Left ventricle myocardium inferior (tissue), 1 donor: ENCODE measurements at regions not wholly inside any gene's neighbourhood (a gene's known extent, or its start where the extent isn't known, plus 50 kb on each side); places are given as distances from the start of the nearest gene placed in this dataset.

Source experiments
- DNase-seq: peaks from one replicate; pipeline ENCODE4 v3.0.0-alpha.2; 2020
- H3K27ac ChIP-seq: fragments of 200-600 bp; replicated peaks from 2 replicates; pipeline ENCODE4 v1.8.0; 2021
- H3K27me3 ChIP-seq: fragments of 200-600 bp; 2 replicates; pipeline ENCODE4 v1.8.0; 2021; ENCODE audit warnings: low read depth
- H3K36me3 ChIP-seq: fragments of 200-600 bp; 2 replicates; pipeline ENCODE4 v1.8.0; 2021
- H3K4me1 ChIP-seq: fragments of 200-600 bp; 2 replicates; pipeline ENCODE4 v1.8.0; 2021
- H3K4me3 ChIP-seq: fragments of 200-600 bp; 2 replicates; pipeline ENCODE4 v1.8.0; 2021; ENCODE audit warnings: mild to moderate bottlenecking, moderate library complexity
- H3K9me3 ChIP-seq: fragments of 200-600 bp; replicated peaks from 2 replicates; pipeline ENCODE4 v1.8.0; 2021
- CTCF ChIP-seq: fragments of 200-600 bp; IDR thresholded peaks from 2 replicates; pipeline ENCODE4 v1.8.0; 2021; ENCODE audit warnings: antibody characterized with exemption, mild to moderate bottlenecking, borderline replicate concordance
- intact Hi-C: fragments of 100-400 bp; cut with micrococcal nuclease; formaldehyde crosslinking; loops from one replicate; pipeline ENCODE4 v1.11.0; 2022
- donor health status: DM: no; HTN: yes; CAD: no; lungs with severe emphysema.

- H3K4me1 ChIP-seq, result no peaks in the 10 kb centered on the region
- no peak for DNase-seq
- no peak overlapping the region for H3K4me3 ChIP-seq
- H3K9me3 ChIP-seq, result peaks cover 9% of the 10 kb centered on the region
- no peaks in the 10 kb centered on the region for H3K27me3 ChIP-seq
- intact Hi-C loops, result no loop called here
- H3K27ac ChIP-seq, result no peak overlapping the region
- no peaks in the 10 kb centered on the region for H3K36me3 ChIP-seq
- no peak for TF ChIP-seq CTCF
Measured at GRCh38 chr1:208903251-208903905, 659.2 kb upstream of the PLXNA2 start.

- no peaks in the 10 kb centered on the region for H3K9me3 ChIP-seq
- no peaks in the 10 kb centered on the region for H3K27me3 ChIP-seq
- H3K27ac ChIP-seq, result no peak overlapping the region
- H3K4me1 ChIP-seq, result no peaks in the 10 kb centered on the region
- intact Hi-C loops, result no loop called here
- no peak for TF ChIP-seq CTCF
- no peak overlapping the region for H3K4me3 ChIP-seq
- no peaks in the 10 kb centered on the region for H3K36me3 ChIP-seq
- DNase-seq, result no peak
Measured at GRCh38 chr1:208907790-208908189, 663.6 kb upstream of the PLXNA2 start.

- H3K4me3 ChIP-seq, result no peak overlapping the region
- intact Hi-C loops, result no loop called here
- H3K27ac ChIP-seq, result no peak overlapping the region
- no peak for TF ChIP-seq CTCF
- no peak for DNase-seq
- no peaks in the 10 kb centered on the region for H3K4me1 ChIP-seq
- H3K9me3 ChIP-seq, result no peaks in the 10 kb centered on the region
- H3K27me3 ChIP-seq, result no peaks in the 10 kb centered on the region
- no peaks in the 10 kb centered on the region for H3K36me3 ChIP-seq
Measured at GRCh38 chr1:208909011-208909984, 665.1 kb upstream of the PLXNA2 start.

GRCh38 chr1:208910161-208910560 is 666.0 kb upstream of the PLXNA2 start:
- H3K36me3 ChIP-seq, result no peaks in the 10 kb centered on the region
- intact Hi-C loops, result no loop called here
- no peak overlapping the region for H3K4me3 ChIP-seq
- no peak for TF ChIP-seq CTCF
- no peaks in the 10 kb centered on the region for H3K27me3 ChIP-seq
- no peaks in the 10 kb centered on the region for H3K9me3 ChIP-seq
- no peak overlapping the region for H3K27ac ChIP-seq
- DNase-seq, result no peak
- H3K4me1 ChIP-seq, result no peaks in the 10 kb centered on the region

- no peaks in the 10 kb centered on the region for H3K36me3 ChIP-seq
- no peak overlapping the region for H3K27ac ChIP-seq
- intact Hi-C loops, result no loop called here
- H3K4me3 ChIP-seq, result no peak overlapping the region
- no peaks in the 10 kb centered on the region for H3K4me1 ChIP-seq
- no peaks in the 10 kb centered on the region for H3K27me3 ChIP-seq
- no peak for DNase-seq
- no peak for TF ChIP-seq CTCF
- no peaks in the 10 kb centered on the region for H3K9me3 ChIP-seq
Measured at GRCh38 chr1:208917281-208917680, 666.2 kb upstream of the CAMK1G start.
